Kidney epithelial cell (primary cell): ENCODE measurements at regions not wholly inside any gene's neighbourhood (a gene's known extent, or its start where the extent isn't known, plus 50 kb on each side); places are given as distances from the start of the nearest gene placed in this dataset.

Experiments used
- DNase-seq: peaks from one replicate; pipeline ENCODE4 v3.0.0-alpha.2; 2010; ENCODE audit warnings: low read depth
- H3K27me3 ChIP-seq: 2 replicates; pipeline ENCODE4 v1.6.0; 2011; ENCODE audit warnings: low read length; ENCODE audit not compliant: control insufficient read depth, insufficient read depth
- H3K36me3 ChIP-seq: 2 replicates; pipeline ENCODE4 v1.5.1; 2011; ENCODE audit warnings: low read length; ENCODE audit not compliant: control insufficient read depth, insufficient read depth
- H3K4me3 ChIP-seq: 2 replicates; pipeline ENCODE4 v1.5.1; 2011; ENCODE audit warnings: low read depth, mild to moderate bottlenecking, control low read depth, low read length
- CTCF ChIP-seq: IDR thresholded peaks from 2 replicates; pipeline ENCODE4 v1.5.1; 2011; ENCODE audit warnings: mild to moderate bottlenecking, moderate library complexity, low read length, control low read depth, inconsistent platforms; ENCODE audit not compliant: insufficient read depth, poor library complexity, severe bottlenecking

GRCh38 chrX:139192386-139192961 lies 338.1 kb upstream of the F9 start:
- TF ChIP-seq CTCF = no peak
- Histone ChIP-seq H3K27me3 (peaks cover 3% of the 10 kb centered on the region), H3K36me3 (no peaks in the 10 kb centered on the region), H3K4me3 (no peak overlapping the region)
- DNase-seq = no peak

GRCh38 chrX:139191746-139192385 lies 338.7 kb upstream of the F9 start:
- Histone ChIP-seq H3K4me3 (no peak overlapping the region), H3K36me3 (no peaks in the 10 kb centered on the region), H3K27me3 (peaks cover 3% of the 10 kb centered on the region)
- TF ChIP-seq CTCF = no peak
- no peak for DNase-seq

GRCh38 chrX:139191286-139191685 lies 339.3 kb upstream of the F9 start:
- no peak for TF ChIP-seq CTCF
- H3K4me3 ChIP-seq = no peak overlapping the region

GRCh38 chrX:139187738-139188137 lies 342.8 kb upstream of the F9 start:
- H3K4me3 ChIP-seq = no peak overlapping the region
- no peak for DNase-seq
- TF ChIP-seq CTCF = no peak
- H3K27me3 ChIP-seq = no peaks in the 10 kb centered on the region
- H3K36me3 ChIP-seq = no peaks in the 10 kb centered on the region

More at GRCh38 chrX:139191286-139191685, 339.3 kb upstream of the F9 start:
- peaks cover 3% of the 10 kb centered on the region for H3K27me3 ChIP-seq
- no peak for DNase-seq
- H3K36me3 ChIP-seq = no peaks in the 10 kb centered on the region

- no peak for DNase-seq
- H3K27me3 ChIP-seq = no peaks in the 10 kb centered on the region
- TF ChIP-seq CTCF = no peak
- no peak overlapping the region for H3K4me3 ChIP-seq
- no peaks in the 10 kb centered on the region for H3K36me3 ChIP-seq
Measured at GRCh38 chrX:139186991-139187390, 343.5 kb upstream of the F9 start.

GRCh38 chrX:139179592-139179991 lies 350.9 kb upstream of the F9 start:
- Histone ChIP-seq H3K36me3 (no peaks in the 10 kb centered on the region), H3K4me3 (no peak overlapping the region), H3K27me3 (no peaks in the 10 kb centered on the region)
- no peak for DNase-seq
- no peak for TF ChIP-seq CTCF
